ENCODE measurements at regions not wholly inside any gene's neighbourhood (a gene's known extent, or its start where the extent isn't known, plus 50 kb on each side); places are given as distances from the start of the nearest gene placed in this dataset.

- ChIA-PET CTCF (no interaction called here), POLR2A (interaction anchor here (0.6 kb wide), 1 partner anchor 230 kb away, joined by 3 read pairs; no protein-coding TSS in a partner anchor)
- H3K9me3 Mint-ChIP-seq: no peaks in the 10 kb centered on the region
These were observed 52.7 kb upstream of the CNEP1R1 start for GRCh38 chr16:49972280-49972679.

GRCh38 chr16:49972961-49973360 is 52.1 kb upstream of the CNEP1R1 start:
- no peak for ATAC-seq
- intact Hi-C loops (cut with micrococcal nuclease): no loop called here
- Mint-ChIP-seq H3K4me3 (no peak overlapping the region), H3K4me1 (ENCODE audit: low read depth) (no peaks in the 10 kb centered on the region), H3K9me3 (peaks cover 4% of the 10 kb centered on the region), H3K27me3 (peaks cover 18% of the 10 kb centered on the region), H3K27ac (no peak overlapping the region), H3K36me3 (ENCODE audit: low read depth) (no peaks in the 10 kb centered on the region)
- CTCF ChIA-PET: interaction anchor here (1.4 kb wide), 1 partner anchor 15 kb away, joined by 4 read pairs; no protein-coding TSS in a partner anchor
- POLR2A ChIA-PET: interaction anchor here (0.6 kb wide), 1 partner anchor 231 kb away, joined by 3 read pairs; no protein-coding TSS in a partner anchor
- no peak for DNase-seq
- TF ChIP-seq, protein P1, sequence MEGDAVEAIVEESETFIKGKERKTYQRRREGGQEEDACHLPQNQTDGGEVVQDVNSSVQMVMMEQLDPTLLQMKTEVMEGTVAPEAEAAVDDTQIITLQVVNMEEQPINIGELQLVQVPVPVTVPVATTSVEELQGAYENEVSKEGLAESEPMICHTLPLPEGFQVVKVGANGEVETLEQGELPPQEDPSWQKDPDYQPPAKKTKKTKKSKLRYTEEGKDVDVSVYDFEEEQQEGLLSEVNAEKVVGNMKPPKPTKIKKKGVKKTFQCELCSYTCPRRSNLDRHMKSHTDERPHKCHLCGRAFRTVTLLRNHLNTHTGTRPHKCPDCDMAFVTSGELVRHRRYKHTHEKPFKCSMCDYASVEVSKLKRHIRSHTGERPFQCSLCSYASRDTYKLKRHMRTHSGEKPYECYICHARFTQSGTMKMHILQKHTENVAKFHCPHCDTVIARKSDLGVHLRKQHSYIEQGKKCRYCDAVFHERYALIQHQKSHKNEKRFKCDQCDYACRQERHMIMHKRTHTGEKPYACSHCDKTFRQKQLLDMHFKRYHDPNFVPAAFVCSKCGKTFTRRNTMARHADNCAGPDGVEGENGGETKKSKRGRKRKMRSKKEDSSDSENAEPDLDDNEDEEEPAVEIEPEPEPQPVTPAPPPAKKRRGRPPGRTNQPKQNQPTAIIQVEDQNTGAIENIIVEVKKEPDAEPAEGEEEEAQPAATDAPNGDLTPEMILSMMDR (IDR thresholded peaks at IDR 0.05): no peak

More at GRCh38 chr16:49972280-49972679, 52.7 kb upstream of the CNEP1R1 start:
- no peak overlapping the region for H3K4me3 Mint-ChIP-seq
- H3K36me3 Mint-ChIP-seq (ENCODE audit: low read depth): no peaks in the 10 kb centered on the region
- ATAC-seq (no peak), DNase-seq (no peak)
- no peak overlapping the region for H3K27ac Mint-ChIP-seq
- TF ChIP-seq, protein P1 (IDR thresholded peaks at IDR 0.05): no peak
- peaks cover 18% of the 10 kb centered on the region for H3K27me3 Mint-ChIP-seq
- no peaks in the 10 kb centered on the region for H3K4me1 Mint-ChIP-seq (ENCODE audit: low read depth)
- intact Hi-C loops (cut with micrococcal nuclease): no loop called here

All from activated CD8-positive, alpha-beta T cell treated with anti-CD3 and anti-CD28 coated beads for 36 hours (primary cell).